ENCODE measurements at regions not wholly inside any gene's neighbourhood (a gene's known extent, or its start where the extent isn't known, plus 50 kb on each side); places are given as distances from the start of the nearest gene placed in this dataset.
"Not testable (repeated sequence)": the region's sequence is repeated elsewhere in the genome, so short reads cannot be mapped to it uniquely, and the experiment has no call there.

DNA sequence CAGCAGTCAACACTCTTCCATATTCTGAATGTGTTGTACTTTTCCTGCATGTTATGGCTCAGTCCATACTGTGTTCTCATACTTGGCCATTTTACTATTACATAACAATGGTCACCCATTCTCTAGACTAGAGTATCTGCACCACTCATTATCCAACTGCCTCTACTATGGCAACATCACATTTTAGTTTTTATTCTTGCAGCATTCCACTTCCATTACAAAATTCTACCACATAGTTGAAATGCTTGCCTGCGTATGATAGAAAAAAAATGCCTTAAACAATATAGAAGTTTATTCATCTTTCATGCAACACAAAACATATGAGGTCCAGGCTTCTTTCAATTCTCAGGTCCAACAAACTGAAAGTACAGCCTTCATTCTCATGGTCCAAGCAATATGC lies 128.0 kb downstream of the TENT5A start:
- DNase-seq (ENCODE audit: low spot score): no peak

DNA sequence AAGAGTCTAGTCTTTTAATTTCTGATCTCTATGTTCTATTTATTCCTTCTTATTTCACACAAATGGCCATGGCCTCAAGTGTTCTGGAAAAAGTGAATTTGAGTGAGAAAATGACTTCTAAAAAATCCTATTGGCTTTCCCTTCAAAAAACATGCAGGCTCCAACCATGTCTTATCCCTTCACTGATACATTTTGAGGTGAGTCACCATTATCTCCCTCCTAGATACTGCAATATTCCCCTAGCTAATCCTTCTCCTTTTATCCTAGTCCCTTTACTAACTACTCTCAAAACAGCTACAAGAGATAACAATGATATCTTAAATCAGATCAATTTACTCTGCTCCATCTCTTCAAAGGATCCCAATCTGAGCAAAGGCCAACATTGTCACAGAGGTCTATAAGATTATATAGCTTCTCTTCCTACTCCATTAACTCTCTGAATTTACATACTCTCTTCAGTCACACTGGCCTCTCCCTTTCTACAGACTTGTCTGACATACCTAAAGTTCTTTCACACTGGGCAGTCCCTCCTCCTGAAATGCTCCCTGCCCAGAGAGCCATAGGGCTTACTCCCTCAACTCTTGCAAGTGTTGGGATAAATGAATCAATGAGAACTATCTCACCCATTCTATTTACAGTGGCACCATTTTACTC lies 129.2 kb downstream of the TENT5A start:
- no peak for DNase-seq (ENCODE audit: low spot score)

DNA sequence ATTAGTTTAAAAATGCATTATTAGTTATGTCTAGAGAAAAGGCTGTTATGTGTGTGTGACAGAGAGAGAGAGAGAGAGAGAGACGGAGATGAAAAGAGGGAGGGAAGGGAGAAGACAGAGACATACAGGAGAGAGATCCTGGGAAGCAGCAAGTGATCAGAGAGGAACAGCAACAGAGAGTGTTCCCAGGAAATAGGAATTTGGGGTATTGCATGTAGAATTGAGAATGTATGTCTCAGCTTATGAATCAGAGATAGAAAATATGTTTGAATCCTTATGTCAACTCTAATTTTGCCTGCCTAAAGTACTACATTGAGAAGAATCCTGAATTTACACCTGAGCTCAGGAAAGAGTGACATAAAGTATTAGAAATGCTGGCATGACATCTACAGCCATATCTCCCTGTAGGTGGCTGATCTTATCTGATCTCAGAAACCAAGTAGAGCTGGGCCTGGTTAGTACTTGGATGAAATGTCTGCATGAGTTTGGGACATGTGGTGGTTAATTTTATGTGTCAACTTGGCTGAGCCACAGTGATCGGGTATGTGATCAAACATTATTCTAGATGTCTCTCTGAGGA lies 130.6 kb downstream of the TENT5A start:
- no peak for DNase-seq (ENCODE audit: low spot score)

DNA sequence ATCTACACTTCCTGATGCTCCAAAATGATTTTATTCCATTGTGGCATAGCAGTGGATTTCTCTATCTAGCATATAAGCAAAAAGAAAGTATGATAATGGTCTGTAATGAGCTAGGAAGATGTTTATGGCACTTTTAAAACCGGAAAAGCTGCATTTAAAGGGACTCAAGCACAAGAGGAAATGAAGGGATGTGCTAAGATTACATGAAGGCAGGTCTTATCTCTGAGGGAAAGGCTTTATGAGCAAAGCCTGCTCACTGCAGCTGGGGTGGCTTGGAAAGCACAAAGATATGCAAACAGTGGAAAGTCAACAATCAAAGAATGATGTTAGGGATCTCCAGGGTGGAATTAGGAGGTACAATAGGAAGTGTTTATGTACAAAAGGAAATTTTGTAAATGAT lies 138.2 kb downstream of the TENT5A start:
- DNase-seq (ENCODE audit: low spot score): no peak

DNA sequence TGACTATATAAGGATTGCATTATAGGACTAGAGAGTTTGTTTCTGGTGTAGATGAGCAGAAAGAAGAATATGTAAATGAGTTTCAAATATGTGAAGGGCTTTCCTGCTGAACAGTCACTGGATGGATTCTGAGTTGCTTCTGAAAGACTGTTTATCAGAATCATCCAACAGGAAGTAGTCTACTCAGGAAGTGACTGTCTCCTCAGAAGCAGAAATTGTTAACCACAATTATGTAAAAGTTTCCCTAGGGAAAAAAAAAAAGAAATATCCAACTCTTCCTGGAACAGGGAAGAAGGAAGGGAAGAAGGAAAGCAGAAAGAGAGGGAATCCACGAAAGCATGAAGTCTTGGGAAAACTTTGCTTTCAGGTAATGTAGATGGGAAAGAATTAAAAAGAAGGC lies 138.9 kb downstream of the TENT5A start:
- DNase-seq (ENCODE audit: low spot score): no peak

DNA sequence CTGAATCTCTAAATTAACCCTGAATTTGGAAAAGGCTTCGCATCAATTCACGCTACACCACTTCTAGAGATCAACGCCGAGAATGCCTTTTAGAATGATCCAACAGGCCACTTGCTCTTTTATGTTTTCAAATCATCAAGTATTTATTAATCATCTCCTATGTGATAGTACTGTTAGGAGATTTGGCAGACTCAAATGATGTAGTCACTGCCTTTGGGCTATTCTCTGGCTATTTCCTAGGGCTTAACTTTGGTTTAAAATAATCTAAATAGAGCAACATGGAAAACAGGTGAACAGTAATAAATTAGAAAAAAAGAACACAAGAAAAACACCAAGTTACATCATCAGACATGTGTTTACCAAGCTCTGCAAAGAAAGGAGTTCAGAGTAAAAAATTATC lies 140.3 kb downstream of the TENT5A start:
- no peak for DNase-seq (ENCODE audit: low spot score)

DNA sequence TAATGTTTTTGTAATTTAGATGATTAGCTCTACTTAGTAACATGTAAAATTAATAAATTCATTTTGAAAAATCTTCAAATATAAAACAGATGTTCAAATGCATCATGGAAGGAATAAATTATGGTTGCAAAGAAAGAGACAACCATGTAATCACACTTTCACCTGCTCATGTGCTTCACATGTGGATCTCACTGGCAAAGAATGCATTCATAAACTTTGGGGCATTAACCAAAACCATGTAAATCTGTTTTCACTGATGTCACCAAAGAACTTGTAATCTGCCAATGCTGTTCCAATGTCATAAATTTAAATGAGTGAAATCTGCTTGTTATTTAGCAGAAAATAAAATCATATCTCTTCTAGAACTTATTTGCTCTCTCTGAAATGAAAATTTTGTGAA lies 142.7 kb downstream of the TENT5A start:
- no peak for DNase-seq (ENCODE audit: low spot score)

DNA sequence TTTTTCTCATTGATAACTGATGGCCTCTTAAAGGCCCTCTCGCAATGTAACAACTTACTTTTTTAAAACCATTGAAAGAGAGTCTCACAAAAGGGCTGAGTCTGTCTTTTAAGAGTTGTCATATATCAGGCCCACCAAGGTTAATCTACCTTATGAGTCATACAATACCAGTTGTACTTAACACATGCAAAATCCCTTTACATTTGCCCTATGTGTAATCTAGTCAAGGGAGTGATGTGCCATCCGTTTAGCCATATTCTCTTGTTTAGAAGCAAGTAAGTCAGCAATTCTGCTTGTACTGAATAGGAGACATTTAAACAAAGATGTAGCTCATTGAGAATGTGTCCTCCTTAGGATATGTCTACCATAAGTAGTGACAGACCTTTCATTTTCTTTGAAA lies 143.7 kb downstream of the TENT5A start:
- DNase-seq (ENCODE audit: low spot score): no peak

DNA sequence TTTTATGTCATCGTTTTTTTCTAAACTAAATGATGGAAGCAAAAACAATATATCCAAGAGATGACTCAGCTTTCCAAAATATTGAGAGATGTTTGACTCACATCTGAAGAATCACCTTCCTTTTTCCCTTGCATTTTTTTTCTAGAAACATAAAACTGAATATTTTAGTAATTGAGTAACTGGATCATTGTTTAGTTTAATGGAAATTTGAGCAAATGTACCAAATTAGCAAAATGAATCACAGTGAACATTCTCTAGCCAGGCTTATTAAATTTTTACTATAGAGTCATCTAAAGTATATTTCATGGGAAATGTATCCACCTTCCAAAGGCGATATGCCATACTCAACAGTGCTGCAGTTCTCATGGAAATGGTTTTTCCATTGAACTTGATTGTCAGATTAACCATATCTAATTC lies 145.5 kb downstream of the TENT5A start:
- peak; percentile 17 for DNase-seq (ENCODE audit: low spot score)

DNA sequence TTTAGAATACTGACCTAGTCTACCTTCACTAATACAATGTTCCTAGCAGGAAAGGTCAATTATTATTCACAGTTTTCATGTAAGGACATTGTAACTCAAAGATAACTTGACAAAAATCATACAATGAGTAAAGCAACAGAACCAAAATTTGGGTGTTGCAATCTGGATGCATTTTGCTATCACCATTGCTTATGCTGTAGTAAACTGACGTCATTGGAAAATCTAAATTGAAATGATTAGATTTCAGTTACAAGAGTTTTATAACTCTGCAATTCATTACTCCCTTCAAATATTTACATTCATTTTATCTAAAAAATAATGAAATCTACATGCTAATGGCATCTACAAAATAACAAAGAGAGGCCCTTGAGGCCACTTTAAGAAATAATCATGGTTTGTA lies 147.0 kb downstream of the TENT5A start:
- DNase-seq (ENCODE audit: low spot score): no peak

DNA sequence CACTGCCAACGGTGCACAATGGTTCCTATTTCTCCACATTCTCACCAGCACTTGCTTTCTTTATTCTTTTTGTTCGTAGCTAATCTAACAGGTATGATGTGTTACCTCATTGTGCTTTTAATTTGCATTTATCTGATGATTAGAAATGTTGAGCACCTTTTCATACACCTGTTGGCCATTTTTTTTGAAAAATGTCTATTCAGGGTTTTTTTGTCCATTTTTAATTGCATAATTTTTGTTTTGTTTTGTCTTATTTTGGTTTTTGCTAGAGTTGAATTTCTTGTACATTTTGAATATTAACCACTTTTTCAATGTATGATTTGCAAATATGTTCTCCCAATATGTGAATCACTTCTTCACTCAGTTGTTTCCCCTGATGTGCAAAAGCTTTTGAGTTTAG lies 150.6 kb downstream of the TENT5A start:
- no peak for DNase-seq (ENCODE audit: low spot score)

DNA sequence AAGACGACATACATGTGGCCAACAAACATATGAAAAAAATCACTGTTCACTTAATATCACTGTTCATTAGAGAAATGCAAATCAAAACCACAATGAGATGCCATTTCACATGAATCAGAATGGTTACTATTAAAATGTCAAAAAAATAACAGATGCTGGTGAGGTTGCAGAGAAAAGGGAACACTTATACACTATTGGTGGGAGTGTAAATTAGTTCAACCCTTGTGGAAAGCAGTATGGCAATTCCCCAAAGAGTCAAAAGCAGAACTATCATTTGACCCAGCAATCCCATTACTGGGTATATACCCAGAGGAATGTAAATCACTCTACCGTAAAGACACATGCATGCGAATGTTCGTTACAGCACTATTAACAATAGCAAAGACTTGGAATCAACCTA lies 152.0 kb downstream of the TENT5A start:
- not testable (repeated sequence) for DNase-seq (ENCODE audit: low spot score)

DNA sequence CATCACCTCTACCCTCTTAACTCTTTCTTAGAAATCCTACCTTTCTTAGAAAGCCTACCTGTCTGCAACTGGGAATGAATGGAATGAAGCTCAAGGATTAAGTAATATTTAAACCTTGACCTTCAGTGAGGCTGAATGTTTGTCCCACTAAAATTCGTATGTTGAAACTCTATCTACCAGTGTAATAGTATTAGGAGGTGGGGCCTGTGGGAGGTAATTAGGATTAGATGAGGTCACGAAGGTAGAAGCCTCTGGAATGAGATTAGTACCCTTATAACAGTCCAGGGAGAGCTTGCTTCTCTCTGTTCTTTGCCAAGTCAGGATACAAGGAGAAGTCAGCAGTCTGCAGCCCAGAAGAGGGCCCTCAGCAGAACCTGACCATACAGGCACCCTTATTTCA lies 158.0 kb downstream of the TENT5A start:
- DNase-seq (ENCODE audit: low spot score): no peak

DNA sequence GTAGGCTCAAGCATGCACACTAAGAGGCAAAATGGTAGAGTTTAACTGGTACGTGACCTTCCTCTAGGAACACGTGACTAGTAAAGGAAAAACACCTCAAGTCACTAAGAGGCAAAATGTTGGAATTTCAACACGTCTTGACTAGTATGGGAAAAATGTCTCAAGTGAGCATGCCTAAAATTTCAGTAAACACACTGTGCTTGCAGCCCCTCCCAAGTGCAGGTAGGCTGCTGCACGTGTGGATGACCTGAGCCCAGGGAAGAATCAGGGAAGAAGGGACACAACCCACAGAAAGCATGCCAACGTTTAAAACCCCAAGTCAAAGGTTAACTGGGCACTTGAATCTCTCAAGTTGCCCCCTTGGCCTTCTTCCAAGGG lies 162.2 kb downstream of the TENT5A start:
- DNase-seq (ENCODE audit: low spot score): no peak

DNA sequence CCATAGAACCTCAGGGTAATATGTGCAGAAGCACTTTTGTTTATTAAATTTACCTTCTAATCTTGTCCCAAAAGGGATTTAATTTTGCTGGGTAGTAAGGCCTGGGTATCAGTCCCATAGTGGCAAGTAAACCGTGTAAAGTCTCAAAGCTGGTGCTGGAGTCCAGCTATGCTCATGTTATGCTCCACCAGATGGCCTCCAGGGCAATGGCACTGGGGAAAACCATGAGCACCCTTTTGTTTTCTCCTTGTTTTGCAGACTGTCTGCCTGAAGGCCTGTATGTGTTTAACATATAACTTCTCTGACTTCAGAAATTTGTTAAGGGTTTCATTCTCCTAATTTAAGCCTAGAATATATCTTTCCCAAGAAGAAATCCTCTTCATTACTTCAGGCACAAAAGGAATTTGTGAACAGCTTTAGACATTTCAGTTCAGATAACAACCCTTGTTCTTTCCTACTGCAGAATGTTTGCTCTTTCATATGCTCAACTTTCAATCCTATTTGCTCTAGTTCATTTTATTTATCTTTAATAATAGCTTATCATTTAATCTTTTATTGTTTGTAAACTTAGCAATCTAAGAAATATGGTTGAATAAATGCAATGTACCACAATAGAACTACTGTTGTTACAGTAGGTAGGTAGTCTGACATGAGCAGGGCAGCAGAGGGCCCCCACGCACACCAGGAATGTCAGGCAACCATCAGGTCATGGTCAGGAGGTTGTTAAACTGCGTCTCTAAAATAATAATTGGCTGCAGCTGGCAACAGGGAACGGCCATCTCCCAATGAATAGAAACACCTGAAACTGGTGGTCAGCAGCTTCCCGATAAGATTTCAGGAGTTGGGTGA lies 162.8 kb downstream of the TENT5A start:
- no peak for DNase-seq (ENCODE audit: low spot score)

DNA sequence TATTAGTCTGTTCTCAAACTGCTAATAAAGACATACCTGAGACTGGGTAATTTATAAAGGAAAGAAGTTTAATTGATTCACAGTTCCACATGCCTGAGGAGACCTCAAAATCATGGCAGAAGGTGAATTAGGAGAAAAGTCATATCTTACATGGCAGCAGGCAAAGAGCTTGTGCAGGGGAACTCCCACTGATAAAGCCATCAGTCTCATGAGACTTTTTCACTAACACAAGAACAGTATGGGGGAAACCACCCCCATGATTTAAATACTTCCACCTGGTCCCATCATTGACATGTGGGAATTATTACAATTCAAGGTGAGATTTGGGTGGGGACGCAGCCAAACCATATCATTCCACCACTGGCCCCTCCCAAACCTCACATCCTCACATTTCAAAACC lies 166.8 kb downstream of the TENT5A start:
- not testable (repeated sequence) for DNase-seq (ENCODE audit: low spot score)

DNA sequence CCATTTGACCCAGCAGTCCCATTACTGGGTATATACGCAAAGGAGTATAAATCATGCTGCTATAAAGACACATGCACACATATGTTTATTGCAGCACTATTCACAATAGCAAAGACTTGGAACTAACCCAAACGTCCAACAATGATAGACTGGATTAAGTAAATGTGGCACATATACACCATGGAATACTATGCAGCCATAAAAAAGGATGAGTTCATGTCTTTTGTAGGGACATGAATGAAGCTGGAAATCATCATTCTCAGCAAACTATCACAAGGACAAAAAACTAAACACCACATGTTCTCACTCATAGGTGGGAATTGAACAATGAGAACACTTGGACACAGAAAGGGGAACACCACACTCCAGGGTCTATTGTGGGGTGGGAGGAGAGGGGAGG lies 168.3 kb downstream of the TENT5A start:
- DNase-seq (ENCODE audit: low spot score): not testable (repeated sequence)

DNA sequence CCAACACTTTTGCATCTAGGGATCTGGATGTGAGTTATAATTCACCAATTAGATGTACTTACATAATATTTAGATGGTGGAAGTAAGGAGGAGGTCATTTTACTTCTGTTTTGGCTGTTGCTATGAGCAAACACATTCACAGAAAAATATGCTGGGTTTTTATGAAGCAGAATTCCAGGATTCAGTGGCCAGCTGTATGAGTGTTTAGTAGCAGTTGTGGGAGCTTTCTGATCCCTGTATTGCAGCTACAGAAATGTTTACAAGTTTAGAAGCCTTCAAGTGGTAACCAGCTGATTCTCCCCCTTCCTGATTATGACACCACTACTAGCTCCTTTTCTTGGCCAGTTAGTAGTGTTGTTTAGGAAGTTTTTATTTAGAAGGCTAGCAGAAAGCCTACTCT lies 177.0 kb downstream of the TENT5A start:
- DNase-seq (ENCODE audit: low spot score): no peak

DNA sequence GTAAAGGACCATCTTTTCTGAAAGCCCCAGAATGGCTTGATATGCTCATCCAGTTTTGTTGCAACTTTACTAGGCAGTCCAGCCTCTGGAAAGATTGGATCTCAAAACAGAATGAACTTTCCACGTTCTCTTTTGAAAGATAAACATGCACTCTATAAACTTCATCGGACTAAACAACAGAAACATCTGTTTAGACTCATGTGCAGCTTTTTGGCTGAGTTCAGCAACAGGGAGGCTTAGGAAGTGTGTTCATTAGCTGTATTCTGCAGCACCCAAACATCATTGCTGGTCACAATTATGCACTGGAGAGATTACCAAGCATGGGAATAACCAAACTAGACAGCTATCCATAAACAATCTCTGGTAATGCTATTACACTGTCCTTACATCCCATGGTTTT lies 180.5 kb downstream of the TENT5A start:
- peak; percentile 8 for DNase-seq (ENCODE audit: low spot score)

DNA sequence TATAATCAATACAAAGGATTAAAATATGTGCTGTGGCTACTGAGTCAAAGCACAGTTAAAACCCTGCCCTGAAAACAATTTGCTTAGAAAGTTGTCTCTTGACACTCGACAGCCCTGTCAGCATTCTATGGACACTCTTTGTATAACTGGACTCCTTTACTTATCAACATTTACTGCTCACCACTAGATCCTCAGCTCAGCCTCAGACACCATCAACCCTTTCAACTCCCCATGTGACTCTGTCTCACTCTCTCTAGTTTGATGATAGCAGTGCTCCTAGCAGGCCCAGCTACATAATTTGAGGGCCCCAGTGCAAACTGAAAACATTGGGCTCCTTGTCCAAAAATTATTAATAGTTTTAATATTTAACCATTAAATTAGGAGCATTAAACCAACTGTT lies 181.8 kb downstream of the TENT5A start:
- no peak for DNase-seq (ENCODE audit: low spot score)

DNA sequence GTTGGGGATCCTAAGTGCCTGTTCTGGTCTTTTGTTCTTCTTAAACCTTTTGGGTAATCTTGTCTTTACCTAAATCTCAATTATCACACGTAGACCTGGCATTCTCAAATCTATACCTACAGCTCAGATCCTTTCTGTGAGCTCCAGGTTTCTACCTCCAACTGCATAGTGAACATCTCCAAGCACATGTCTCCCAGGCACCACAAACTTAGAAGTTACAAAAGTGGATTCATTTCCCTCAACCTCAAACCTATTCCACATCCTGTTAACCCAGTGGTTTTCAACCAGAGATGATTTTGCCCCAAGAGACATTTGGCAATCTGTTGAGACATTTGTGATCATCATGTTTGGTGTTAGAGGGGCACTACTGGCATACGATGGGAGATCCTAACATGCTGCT lies 183.5 kb downstream of the TENT5A start:
- DNase-seq (ENCODE audit: low spot score): no peak

DNA sequence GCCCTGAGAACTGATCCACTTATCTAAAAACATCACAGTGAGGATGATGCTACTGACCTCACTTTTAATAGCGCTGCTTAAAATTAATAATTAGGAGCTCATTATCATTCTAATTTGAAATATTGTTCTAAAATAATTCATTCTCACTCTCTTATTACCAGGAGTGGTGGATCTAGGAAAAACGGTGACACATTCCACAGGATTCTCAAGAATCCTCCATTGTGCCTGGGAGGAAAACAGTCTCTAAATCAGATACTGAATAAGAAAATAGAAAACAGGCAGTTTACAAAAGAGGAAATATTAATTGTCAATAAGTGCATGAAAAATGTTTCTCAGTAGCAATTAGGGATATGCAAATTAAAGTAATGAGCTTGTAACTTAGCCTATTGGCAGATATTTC lies 187.4 kb downstream of the TENT5A start:
- no peak for DNase-seq (ENCODE audit: low spot score)

DNA sequence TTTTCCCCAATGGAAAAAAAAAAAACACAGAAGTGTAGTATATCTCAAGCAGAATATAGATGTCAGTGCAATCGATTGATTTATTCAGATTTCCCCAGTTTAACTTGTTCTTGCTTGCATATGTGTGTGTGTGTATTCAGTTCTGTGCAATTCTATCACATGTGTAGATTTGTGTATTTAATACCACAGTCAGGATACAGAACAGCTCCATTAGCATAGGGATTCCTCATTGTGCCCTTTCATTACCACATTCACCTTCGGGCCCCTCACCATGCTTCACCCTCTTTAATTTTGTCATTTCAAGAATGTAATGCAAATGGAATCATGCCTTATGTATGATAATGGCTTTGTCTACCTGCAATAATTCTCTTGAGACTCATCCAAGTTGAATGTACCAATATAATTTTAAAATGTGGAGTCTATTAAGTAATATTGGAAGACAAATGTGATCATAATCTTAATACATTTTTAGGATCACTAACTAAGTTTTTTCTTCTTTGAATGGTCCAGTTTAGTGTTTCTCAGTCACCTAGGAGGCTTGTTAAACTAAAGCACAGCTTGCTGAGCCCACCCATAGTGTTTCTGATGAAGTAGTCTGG lies 187.9 kb downstream of the TENT5A start:
- DNase-seq (ENCODE audit: low spot score): no peak
